ENCODE measurements at regions not wholly inside any gene's neighbourhood (a gene's known extent, or its start where the extent isn't known, plus 50 kb on each side); places are given as distances from the start of the nearest gene placed in this dataset.

GRCh38 chr2:51698021-51698420, 666.1 kb upstream of the NRXN1 start:
- FAIRE-seq, result peak; percentile 77

GRCh38 chr2:51697095-51697494, 665.2 kb upstream of the NRXN1 start:
- peak; percentile 41 for FAIRE-seq

GRCh38 chr2:51695531-51695930, 663.6 kb upstream of the NRXN1 start:
- no peak for FAIRE-seq

- no peak for FAIRE-seq
Measured at GRCh38 chr2:51693640-51694039, 661.7 kb upstream of the NRXN1 start.

- no peak for FAIRE-seq
Measured at GRCh38 chr2:51681854-51682253, 649.9 kb upstream of the NRXN1 start.

- FAIRE-seq, result no peak
Measured at GRCh38 chr2:51673628-51674027, 641.7 kb upstream of the NRXN1 start.

GRCh38 chr2:51667679-51668078, 635.7 kb upstream of the NRXN1 start:
- no peak for FAIRE-seq

GRCh38 chr2:51662187-51662586, 630.3 kb upstream of the NRXN1 start:
- FAIRE-seq, result no peak

- FAIRE-seq, result no peak
Measured at GRCh38 chr2:51657849-51658248, 625.9 kb upstream of the NRXN1 start.

GRCh38 chr2:51650769-51651168, 618.8 kb upstream of the NRXN1 start:
- no peak for FAIRE-seq

- FAIRE-seq, result no peak
Measured at GRCh38 chr2:51649366-51649765, 617.4 kb upstream of the NRXN1 start.

- no peak for FAIRE-seq
Measured at GRCh38 chr2:51638811-51639210, 606.9 kb upstream of the NRXN1 start.

- no peak for FAIRE-seq
Measured at GRCh38 chr2:51633073-51633472, 601.1 kb upstream of the NRXN1 start.

- no peak for FAIRE-seq
Measured at GRCh38 chr2:51629406-51629805, 597.5 kb upstream of the NRXN1 start.

- no peak for FAIRE-seq
Measured at GRCh38 chr2:51628917-51629316, 597.0 kb upstream of the NRXN1 start.

- FAIRE-seq, result no peak
Measured at GRCh38 chr2:51624995-51625394, 593.1 kb upstream of the NRXN1 start.

GRCh38 chr2:51620796-51621195, 588.9 kb upstream of the NRXN1 start:
- FAIRE-seq, result no peak

- no peak for FAIRE-seq
Measured at GRCh38 chr2:51619961-51620360, 588.0 kb upstream of the NRXN1 start.

- no peak for FAIRE-seq
Measured at GRCh38 chr2:51612387-51612786, 580.5 kb upstream of the NRXN1 start.

- no peak for FAIRE-seq
Measured at GRCh38 chr2:51601706-51602105, 569.8 kb upstream of the NRXN1 start.

- no peak for FAIRE-seq
Measured at GRCh38 chr2:51597086-51597485, 565.2 kb upstream of the NRXN1 start.

- FAIRE-seq, result no peak
Measured at GRCh38 chr2:51595836-51596235, 563.9 kb upstream of the NRXN1 start.

- FAIRE-seq, result no peak
Measured at GRCh38 chr2:51581636-51582267, 549.8 kb upstream of the NRXN1 start.

- FAIRE-seq, result no peak
Measured at GRCh38 chr2:51579412-51579811, 547.5 kb upstream of the NRXN1 start.

- FAIRE-seq, result no peak
Measured at GRCh38 chr2:51575181-51575580, 543.2 kb upstream of the NRXN1 start.
